H1 (cell line): ENCODE measurements at regions not wholly inside any gene's neighbourhood (a gene's known extent, or its start where the extent isn't known, plus 50 kb on each side); places are given as distances from the start of the nearest gene placed in this dataset.

Source experiments
- CTCF ChIA-PET: fragments of 300-600 bp; sonication (Branson Sonifier 250); formaldehyde crosslinking; loops from one replicate; lab custom pipeline; 2021; ENCODE audit not compliant: partially characterized antibody; lab: Charles Lee
- POLR2A ChIA-PET: fragments of 300-600 bp; sonication (Branson Sonifier 250); formaldehyde crosslinking; loops from one replicate; lab custom pipeline; 2021; ENCODE audit warnings: inconsistent platforms; ENCODE audit not compliant: partially characterized antibody; lab: Charles Lee
- DNase-seq, 2 experiments: peaks; one replicate each; pipeline versions ENCODE4 v3.0.0 to v3.0.0-alpha.2; 2010 to 2022; ENCODE audit warnings: low spot score in 2 of 2, low read depth in 1 of 2, mixed read lengths in 1 of 2
- FAIRE-seq: peaks from 2 replicates; lab custom pipeline; 2011; peaks lifted over from hg19 to GRCh38; lab: Jason Lieb, UNC
- H2AFZ ChIP-seq: 2 replicates; pipeline ENCODE4 v1.8.1; 2012; ENCODE audit warnings: low read length, inconsistent platforms
- H2AK5ac ChIP-seq: 2 replicates; pipeline ENCODE4 v1.6.1; 2013; ENCODE audit warnings: low read depth, low read length
- H2BK120ac ChIP-seq: replicated peaks from 2 replicates; pipeline ENCODE3; 2013; ENCODE audit warnings: low read depth, low read length, inconsistent platforms
- H2BK12ac ChIP-seq: 2 replicates; pipeline ENCODE4 v1.6.1; 2013; ENCODE audit warnings: low read depth, low read length
- H2BK15ac ChIP-seq: 2 replicates; pipeline ENCODE4 v1.6.1; 2013; ENCODE audit warnings: low read length
- H2BK20ac ChIP-seq: 2 replicates; pipeline ENCODE4 v1.6.1; 2013; ENCODE audit warnings: low read length
- H2BK5ac ChIP-seq: 2 replicates; pipeline ENCODE4 v1.6.1; 2013; ENCODE audit warnings: low read depth, low read length
- H3K14ac ChIP-seq: 2 replicates; pipeline ENCODE4 v1.6.1; 2013; ENCODE audit warnings: inconsistent platforms; ENCODE audit not compliant: insufficient read length
- H3K18ac ChIP-seq: 2 replicates; pipeline ENCODE4 v1.6.1; 2013; ENCODE audit warnings: low read length; ENCODE audit errors: extremely low read depth
- H3K23ac ChIP-seq: 2 replicates; pipeline ENCODE4 v1.6.1; 2013; ENCODE audit warnings: inconsistent platforms; ENCODE audit not compliant: insufficient read length
- H3K23me2 ChIP-seq: 2 replicates; pipeline ENCODE4 v1.6.1; 2013; ENCODE audit warnings: low read depth, low read length
- H3K27ac ChIP-seq: 2 replicates; pipeline ENCODE4 v1.6.1; 2011; ENCODE audit warnings: low read depth, low read length, inconsistent platforms
- H3K27me3 ChIP-seq, 4 experiments: replicated peaks in 1 of 4; 1 replicate in 1 of 4; 2 replicates in 3 of 4; pipeline versions ENCODE4 v1.6.1 to v1.8.1; 2011 to 2013; ENCODE audit warnings: low read length in 3 of 4, mild to moderate bottlenecking in 3 of 4, inconsistent platforms in 2 of 4, mixed read lengths in 2 of 4, moderate library complexity in 1 of 4; ENCODE audit not compliant: control insufficient read depth in 3 of 4, insufficient read depth in 3 of 4; ENCODE audit errors: extremely low read depth in 1 of 4
- H3K36me3 ChIP-seq, 4 experiments: 2 replicates each; pipeline versions ENCODE4 v1.6.1 to v1.8.1; 2011 to 2013; ENCODE audit warnings: mild to moderate bottlenecking in 4 of 4, low read length in 3 of 4, moderate library complexity in 2 of 4, control low read depth in 1 of 4, inconsistent platforms in 1 of 4; ENCODE audit not compliant: insufficient read depth in 4 of 4, control insufficient read depth in 2 of 4
- H3K4ac ChIP-seq: replicated peaks from 2 replicates; pipeline ENCODE3; 2013; ENCODE audit warnings: low read length, low read depth, mixed read lengths, inconsistent platforms; ENCODE audit not compliant: insufficient read length
- H3K4me1 ChIP-seq, 4 experiments: replicated peaks in 1 of 4; 1 replicate in 1 of 4; 2 replicates in 3 of 4; pipeline versions ENCODE4 v1.6.1 to v1.8.1; 2011 to 2013; ENCODE audit warnings: low read length in 3 of 4, inconsistent platforms in 2 of 4, mixed read lengths in 1 of 4; ENCODE audit not compliant: insufficient read depth in 4 of 4, control insufficient read depth in 3 of 4
- H3K4me2 ChIP-seq, 2 experiments: 2 replicates each; pipeline versions ENCODE4 v1.6.1 to v1.8.1; 2011 to 2013; ENCODE audit warnings: low read depth in 2 of 2, low read length in 2 of 2, control low read depth in 1 of 2, inconsistent platforms in 1 of 2, mild to moderate bottlenecking in 1 of 2; ENCODE audit not compliant: insufficient read depth in 1 of 2
- H3K4me3 ChIP-seq, 4 experiments: fragments of 200-600, 300-600 bp in 1 of 4; sonication (generic), shearing (Covaris generic), sonication (Bioruptor Twin) in 1 of 4; 2 replicates each; pipeline versions ENCODE4 v1.5.1 to v1.8.1; 2011 to 2016; ENCODE audit warnings: low read length in 4 of 4, low read depth in 3 of 4, control low read depth in 2 of 4, inconsistent platforms in 2 of 4, mild to moderate bottlenecking in 2 of 4, mixed read lengths in 1 of 4, moderate library complexity in 1 of 4; ENCODE audit not compliant: insufficient read depth in 2 of 4; ENCODE audit errors: extremely low read depth in 1 of 4
- H3K56ac ChIP-seq: replicated peaks from 2 replicates; pipeline ENCODE3; 2013; ENCODE audit warnings: low read depth, mild to moderate bottlenecking, mixed read lengths, low read length, inconsistent platforms; ENCODE audit not compliant: insufficient read length
- H3K79me1 ChIP-seq: 2 replicates; pipeline ENCODE4 v1.6.1; 2013; ENCODE audit warnings: low read depth, low read length, control low read depth
- H3K79me2 ChIP-seq, 2 experiments: 2 replicates each; pipeline versions ENCODE4 v1.6.1 to v1.8.1; 2012 to 2013; ENCODE audit warnings: low read length in 2 of 2, mild to moderate bottlenecking in 2 of 2, inconsistent platforms in 1 of 2; ENCODE audit not compliant: insufficient read depth in 2 of 2, control insufficient read depth in 1 of 2
- H3K9ac ChIP-seq, 4 experiments: replicated peaks in 1 of 4; 1 replicate in 1 of 4; 2 replicates in 3 of 4; pipeline versions ENCODE4 v1.6.1 to v1.8.1; 2011 to 2013; ENCODE audit warnings: low read depth in 3 of 4, low read length in 3 of 4, control low read depth in 2 of 4, mild to moderate bottlenecking in 2 of 4, moderate library complexity in 2 of 4, inconsistent platforms in 1 of 4; ENCODE audit errors: extremely low read depth in 1 of 4
- H3K9me3 ChIP-seq, 2 experiments: 2 replicates each; pipeline versions ENCODE4 v1.6.1 to v1.8.1; 2012 to 2013; ENCODE audit warnings: mild to moderate bottlenecking in 2 of 2, moderate library complexity in 2 of 2, control low read depth in 1 of 2, inconsistent platforms in 1 of 2, low read depth in 1 of 2, low read length in 1 of 2, mixed read lengths in 1 of 2; ENCODE audit not compliant: insufficient read depth in 2 of 2
- H4K20me1 ChIP-seq, 2 experiments: replicated peaks in 1 of 2; 2 replicates each; pipeline versions ENCODE3 to v1.8.1; 2011 to 2013; ENCODE audit warnings: inconsistent platforms in 2 of 2, low read length in 2 of 2, mild to moderate bottlenecking in 1 of 2; ENCODE audit not compliant: insufficient read depth in 2 of 2, control insufficient read depth in 1 of 2
- H4K5ac ChIP-seq: 2 replicates; pipeline ENCODE4 v1.6.1; 2013; ENCODE audit warnings: low read length, low read depth, mixed read lengths, inconsistent platforms; ENCODE audit not compliant: insufficient read length
- H4K8ac ChIP-seq: 2 replicates; pipeline ENCODE4 v1.8.0; 2013; ENCODE audit warnings: mild to moderate bottlenecking, moderate library complexity, low read length, inconsistent platforms; ENCODE audit not compliant: insufficient read depth; ENCODE audit errors: extremely low read depth
- H4K91ac ChIP-seq: replicated peaks from 2 replicates; pipeline ENCODE3; 2013; ENCODE audit warnings: low read length, mixed read lengths, inconsistent platforms; ENCODE audit not compliant: insufficient read length
- EGR1 ChIP-seq: IDR thresholded peaks from 2 replicates; pipeline ENCODE4 v1.6.1; 2011; ENCODE audit warnings: low read depth, low read length, borderline replicate concordance
- FOSL1 ChIP-seq: IDR thresholded peaks from 2 replicates; pipeline ENCODE4 v1.6.1; 2011; ENCODE audit warnings: mild to moderate bottlenecking, low read depth, low read length, moderate library complexity; ENCODE audit not compliant: insufficient read depth
- HDAC6 ChIP-seq: IDR thresholded peaks from one replicate; pipeline ENCODE4 v1.7.1; 2012; ENCODE audit warnings: low read depth, mild to moderate bottlenecking, inconsistent platforms, low read length, moderate library complexity
- KDM5A ChIP-seq: fragments of 200-600 bp; IDR thresholded peaks from 2 replicates; pipeline ENCODE4 v1.7.1; 2012; ENCODE audit warnings: mild to moderate bottlenecking, low read length, inconsistent platforms, mixed read lengths
- POU5F1 ChIP-seq: IDR thresholded peaks from 2 replicates; pipeline ENCODE4 v1.6.1; 2011; ENCODE audit warnings: low read depth, mild to moderate bottlenecking, low read length, moderate library complexity
- RFX5 ChIP-seq: IDR thresholded peaks from 2 replicates; pipeline ENCODE4 v1.6.1; 2011; ENCODE audit warnings: low read depth, low read length, improper control_type of control experiment, borderline replicate concordance
- RXRA ChIP-seq: IDR thresholded peaks from 2 replicates; pipeline ENCODE4 v1.6.1; 2011; ENCODE audit warnings: low read depth, mild to moderate bottlenecking, low read length, moderate library complexity; ENCODE audit not compliant: insufficient read depth
- SAP30 ChIP-seq: fragments of 300-600 bp; sonication (generic); IDR thresholded peaks from 2 replicates; pipeline ENCODE4 v1.7.1; 2012; ENCODE audit warnings: low read length, moderate library complexity, mild to moderate bottlenecking, inconsistent platforms; ENCODE audit not compliant: insufficient read depth, insufficient replicate concordance
- WGBS, 2 experiments: shearing (Covaris generic) in 1 of 2; methylation state at CpG; one replicate each; pipeline versions ENCODE4 v1.1.6 to v1.1.7; 2013 to 2015; ENCODE audit warnings: low lambda C conversion rate in 2 of 2, mixed read lengths in 2 of 2, inconsistent platforms in 1 of 2, low coverage in 1 of 2, missing lambda C conversion rate in 1 of 2; ENCODE audit not compliant: insufficient replicate concordance in 2 of 2, insufficient coverage in 1 of 2, insufficient read length in 1 of 2; ENCODE audit errors: extremely low coverage in 1 of 2, missing lambda C conversion rate in 1 of 2; 5-methylcytosine and 5-hydroxymethylcytosine counted together
- TF ChIP-seq, protein P1 (sequence below): IDR thresholded peaks from 2 replicates; pipeline ENCODE4 v1.6.1; 2012; ENCODE audit warnings: inconsistent platforms
- TF ChIP-seq, protein P2 (sequence below): IDR thresholded peaks from 2 replicates; pipeline ENCODE4 v1.6.1; 2012; ENCODE audit warnings: low read length, inconsistent platforms

DNA sequence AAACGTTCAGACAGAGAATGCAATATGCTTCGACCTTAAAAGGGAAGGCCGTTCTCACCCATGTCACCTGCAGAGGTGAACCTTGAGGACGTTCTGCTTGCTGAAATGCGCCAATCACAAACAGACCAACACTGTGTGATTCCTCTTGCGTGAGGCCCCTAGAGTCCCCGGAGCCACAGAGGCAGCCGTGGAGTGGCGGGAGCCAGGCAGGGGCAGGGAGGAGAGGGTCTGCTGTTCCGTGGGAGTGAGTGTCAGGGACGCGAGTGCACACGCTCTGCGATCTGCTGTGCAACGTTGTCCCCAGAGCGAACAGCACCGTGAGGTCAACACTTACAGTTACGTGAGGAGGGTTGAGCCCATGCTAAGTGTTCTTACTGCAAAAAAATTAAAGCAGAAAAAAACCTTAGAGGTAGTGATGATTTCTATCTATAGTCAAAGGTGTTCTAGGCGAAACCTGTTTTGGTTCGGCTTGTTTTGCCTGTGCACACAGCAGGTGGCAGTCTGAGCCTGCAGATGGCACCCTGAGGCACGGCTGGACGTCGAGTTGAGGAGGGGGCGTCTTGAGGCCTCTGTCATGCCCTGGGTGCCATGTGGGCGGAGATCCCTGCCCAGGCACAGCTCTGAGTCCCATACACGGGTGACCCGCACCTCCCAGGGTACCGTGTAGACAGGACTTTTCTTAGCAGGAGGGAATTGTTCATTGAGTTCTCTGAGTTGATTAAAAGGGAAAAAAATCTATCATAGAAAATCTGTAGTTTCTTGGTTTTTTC is 71.7 kb upstream of the FRMD1 start:
- no peak for FAIRE-seq
- Histone ChIP-seq H2BK20ac (no peak overlapping the region; the same call in 1 of the 2 replicates), H4K91ac (no peak overlapping the region), H2BK15ac (no peak overlapping the region; the same call in 1 of the 2 replicates), H3K23ac (no peak overlapping the region), H4K8ac (no peak overlapping the region), H3K56ac (no peak overlapping the region), H3K18ac (no peak overlapping the region), H4K20me1 (no peaks in the 10 kb centered on the region), H3K9me3 (no peaks in the 10 kb centered on the region), H3K14ac (no peak overlapping the region), H2AFZ (no peak overlapping the region), H3K4me3 (no peak overlapping the region), H3K27me3 (0 out of 7 replicates have a peak, but pooled peaks cover 0 to 2% (median 0%) of the 10 kb centered on the region in 4 experiments), H3K4me2 (no peak overlapping the region), H3K4ac (no peak overlapping the region), H2BK12ac (no peak overlapping the region), H2AK5ac (no peak overlapping the region; the same call in 1 of the 2 replicates), H3K27ac (no peak overlapping the region), H2BK5ac (peak overlapping the region; percentile 49; the same call in 1 of the 2 replicates), H3K79me2 (no peaks in the 10 kb centered on the region), H3K9ac (no peak overlapping the region), H4K5ac (no peak overlapping the region), H3K79me1 (no peaks in the 10 kb centered on the region), H2BK120ac (no peak overlapping the region), H3K23me2 (no peaks in the 10 kb centered on the region), H3K36me3 (no peaks in the 10 kb centered on the region), H3K4me1 (peaks cover 0 to 3% (median 1%) of the 10 kb centered on the region in 4 experiments; a peak in 3 of 7 replicates)
- ChIA-PET CTCF (interaction anchor here (0.7 to 1.7 kb wide), 6 partner anchors 17 to 968 kb away, joined by 3 to 4 read pairs (median 3); no protein-coding TSS in a partner anchor), POLR2A (no interaction called here)
- WGBS, 2 experiments: 86% methylated on average over 27 of the region's 28 CpGs; no CpG with 5 or more reads in 1 of the 2 experiments
- peak in 1 of 2 experiments; percentile 50 for DNase-seq
- TF ChIP-seq, protein P1, sequence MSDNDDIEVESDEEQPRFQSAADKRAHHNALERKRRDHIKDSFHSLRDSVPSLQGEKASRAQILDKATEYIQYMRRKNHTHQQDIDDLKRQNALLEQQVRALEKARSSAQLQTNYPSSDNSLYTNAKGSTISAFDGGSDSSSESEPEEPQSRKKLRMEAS: 0 out of 2 replicates have a peak, but pooled peaks have one; percentile 29
- TF ChIP-seq POU5F1 (no peak), SAP30 (no peak), EGR1 (no peak), HDAC6 (no peak), KDM5A (no peak), RXRA (no peak), FOSL1 (no peak), RFX5 (no peak)
- TF ChIP-seq, protein P2, sequence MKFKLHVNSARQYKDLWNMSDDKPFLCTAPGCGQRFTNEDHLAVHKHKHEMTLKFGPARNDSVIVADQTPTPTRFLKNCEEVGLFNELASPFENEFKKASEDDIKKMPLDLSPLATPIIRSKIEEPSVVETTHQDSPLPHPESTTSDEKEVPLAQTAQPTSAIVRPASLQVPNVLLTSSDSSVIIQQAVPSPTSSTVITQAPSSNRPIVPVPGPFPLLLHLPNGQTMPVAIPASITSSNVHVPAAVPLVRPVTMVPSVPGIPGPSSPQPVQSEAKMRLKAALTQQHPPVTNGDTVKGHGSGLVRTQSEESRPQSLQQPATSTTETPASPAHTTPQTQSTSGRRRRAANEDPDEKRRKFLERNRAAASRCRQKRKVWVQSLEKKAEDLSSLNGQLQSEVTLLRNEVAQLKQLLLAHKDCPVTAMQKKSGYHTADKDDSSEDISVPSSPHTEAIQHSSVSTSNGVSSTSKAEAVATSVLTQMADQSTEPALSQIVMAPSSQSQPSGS: no peak
